ENCODE measurements at regions not wholly inside any gene's neighbourhood (a gene's known extent, or its start where the extent isn't known, plus 50 kb on each side); places are given as distances from the start of the nearest gene placed in this dataset.
"Not testable (repeated sequence)": the region's sequence is repeated elsewhere in the genome, so short reads cannot be mapped to it uniquely, and the experiment has no call there.

- TF ChIP-seq CTCF (IDR thresholded peaks at IDR 0.05): no peak
- Histone ChIP-seq H3K9me3 (ENCODE audit: control insufficient read depth, low read length) (no peaks in the 10 kb centered on the region), H3K4me2 (ENCODE audit: low read length) (no peak overlapping the region), H3K27ac (no peak overlapping the region), H2AFZ (no peak overlapping the region), H3K36me3 (ENCODE audit: control insufficient read depth, insufficient read depth, low read length) (no peaks in the 10 kb centered on the region), H3K79me2 (no peaks in the 10 kb centered on the region), H3K4me3 (ENCODE audit: low read depth, low read length) (no peak overlapping the region), H3K27me3 (ENCODE audit: control insufficient read depth, insufficient read depth, low read length) (no peaks in the 10 kb centered on the region), H3K9ac (no peak overlapping the region), H3K4me1 (no peaks in the 10 kb centered on the region)
Observed at GRCh38 chr3:22862111-22862510, 341.0 kb upstream of the UBE2E2 start.

DNA sequence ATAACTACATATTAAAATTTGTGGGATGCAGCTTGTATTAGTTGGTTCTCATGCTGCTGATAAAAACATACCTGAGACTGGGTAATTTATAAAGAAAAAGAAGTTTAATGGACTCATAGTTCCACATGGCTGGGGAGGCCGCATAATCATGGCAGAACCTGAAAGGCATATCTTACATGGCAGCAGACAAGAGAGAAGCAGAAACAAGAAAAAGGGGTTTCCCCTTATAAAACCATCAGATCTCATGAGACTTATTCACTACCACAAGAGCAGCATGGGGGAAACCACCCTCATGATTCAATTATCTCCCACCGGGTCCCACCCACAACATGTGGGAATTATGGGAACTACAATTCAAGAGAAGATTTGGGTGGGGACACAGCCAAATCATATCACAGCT is 320.3 kb upstream of the UBE2E2 start:
- not testable (repeated sequence) for H3K36me3 ChIP-seq (ENCODE audit: control insufficient read depth, insufficient read depth, low read length); H3K4me3 ChIP-seq (ENCODE audit: low read depth, low read length); H3K9ac ChIP-seq; H3K4me2 ChIP-seq (ENCODE audit: low read length); H3K4me1 ChIP-seq; H2AFZ ChIP-seq; H3K79me2 ChIP-seq; H3K27me3 ChIP-seq (ENCODE audit: control insufficient read depth, insufficient read depth, low read length); H3K9me3 ChIP-seq (ENCODE audit: control insufficient read depth, low read length); H3K27ac ChIP-seq

DNA sequence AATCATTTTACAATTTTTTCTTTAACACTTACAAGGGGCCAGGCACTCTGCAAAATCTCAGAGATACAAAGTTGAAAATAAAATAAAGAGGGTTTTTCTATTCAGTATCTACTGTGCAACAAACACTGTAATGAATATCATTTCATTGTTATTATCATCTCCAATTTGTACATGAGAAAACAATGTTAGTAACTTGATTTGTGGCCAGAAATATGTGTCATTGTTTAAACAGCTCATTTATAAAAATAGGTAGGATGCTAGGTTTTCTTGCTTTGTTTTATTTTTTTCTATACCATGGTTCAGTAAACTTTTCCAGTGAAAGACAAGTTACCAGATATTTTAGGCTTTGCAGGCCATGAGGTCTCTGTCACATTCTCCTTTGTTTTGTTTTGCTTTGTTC is 318.1 kb upstream of the UBE2E2 start:
- H2AFZ ChIP-seq: no peak overlapping the region
- H3K9ac ChIP-seq: no peak overlapping the region
- no peak overlapping the region for H3K4me3 ChIP-seq (ENCODE audit: low read depth, low read length)
- H3K27me3 ChIP-seq (ENCODE audit: control insufficient read depth, insufficient read depth, low read length): no peaks in the 10 kb centered on the region
- no peaks in the 10 kb centered on the region for H3K4me1 ChIP-seq
- no peak overlapping the region for H3K27ac ChIP-seq
- no peaks in the 10 kb centered on the region for H3K79me2 ChIP-seq
- no peaks in the 10 kb centered on the region for H3K9me3 ChIP-seq (ENCODE audit: control insufficient read depth, low read length)
- H3K4me2 ChIP-seq (ENCODE audit: low read length): no peak overlapping the region
- no peaks in the 10 kb centered on the region for H3K36me3 ChIP-seq (ENCODE audit: control insufficient read depth, insufficient read depth, low read length)
- no peak for TF ChIP-seq CTCF (IDR thresholded peaks at IDR 0.05)

DNA sequence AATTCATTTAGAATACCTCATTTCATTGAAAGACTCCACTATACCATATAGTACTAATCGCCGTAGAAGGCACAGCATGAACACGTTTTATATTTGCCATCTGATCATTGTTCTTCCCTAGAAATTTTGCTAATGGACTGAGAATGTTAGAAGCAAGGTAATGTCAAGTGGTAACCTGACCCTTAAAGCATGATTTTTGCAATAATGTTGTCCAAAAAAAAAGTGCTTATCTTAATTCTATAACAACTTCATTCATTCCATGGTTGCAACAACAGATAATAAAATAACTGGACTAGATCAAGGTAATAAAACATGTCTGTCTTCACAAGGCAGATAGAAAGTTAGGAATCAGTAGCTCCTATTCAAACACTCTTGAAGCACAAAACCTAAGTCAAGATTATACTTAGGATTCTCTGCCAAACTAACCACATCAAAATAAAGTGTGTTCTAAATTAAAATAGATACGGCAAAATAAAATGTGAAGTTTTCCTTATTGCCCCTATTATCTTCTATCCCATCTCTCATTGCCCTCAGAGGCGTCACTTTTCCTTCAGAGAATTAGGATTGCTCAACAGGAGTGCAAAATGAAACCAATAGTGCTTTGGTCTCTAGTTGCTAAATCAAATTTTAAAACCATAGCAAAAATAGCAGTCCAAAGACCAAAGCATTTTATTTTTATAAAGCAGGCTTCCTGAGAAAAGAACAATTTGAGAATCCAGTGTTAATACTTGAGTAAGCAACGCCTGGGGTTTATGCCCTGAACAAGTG is 317.4 kb upstream of the UBE2E2 start:
- H3K4me1 ChIP-seq: no peaks in the 10 kb centered on the region
- TF ChIP-seq CTCF (IDR thresholded peaks at IDR 0.05): no peak
- H3K27ac ChIP-seq: no peak overlapping the region

DNA sequence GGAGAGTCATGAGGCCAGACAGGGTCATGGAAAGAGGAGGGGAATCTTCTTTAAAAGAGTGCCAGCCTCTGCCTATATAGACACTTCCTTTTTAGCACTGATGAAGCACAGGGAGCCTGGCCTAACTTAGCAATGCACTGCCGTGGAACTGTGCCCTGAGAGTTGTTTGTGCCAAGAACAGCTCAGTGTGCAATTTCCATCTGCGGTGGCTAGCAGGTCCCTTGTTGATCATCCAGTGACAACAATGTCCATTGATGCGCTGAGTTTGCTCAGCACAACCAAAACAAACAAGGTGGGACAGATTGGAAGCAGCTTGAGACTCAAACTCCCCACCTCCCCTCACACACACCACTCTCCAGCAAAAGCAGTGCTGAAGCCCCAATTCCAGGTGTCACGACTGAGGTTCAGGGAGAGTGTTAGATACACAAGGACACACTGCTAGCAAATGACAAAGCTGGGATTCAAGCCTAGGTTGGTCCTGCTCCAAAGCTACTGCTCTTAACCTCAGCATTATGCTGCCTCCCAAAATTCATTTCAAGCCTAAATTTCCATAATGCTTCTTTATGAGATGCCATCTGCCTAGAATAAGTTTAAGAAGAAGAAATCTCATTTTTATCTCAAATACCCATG is 316.6 kb upstream of the UBE2E2 start:
- no peak for TF ChIP-seq CTCF (IDR thresholded peaks at IDR 0.05)
- no peaks in the 10 kb centered on the region for H3K9me3 ChIP-seq (ENCODE audit: control insufficient read depth, low read length)
- no peak overlapping the region for H3K4me3 ChIP-seq (ENCODE audit: low read depth, low read length)
- H3K4me2 ChIP-seq (ENCODE audit: low read length): no peak overlapping the region
- no peak overlapping the region for H3K9ac ChIP-seq
- no peak overlapping the region for H2AFZ ChIP-seq
- no peaks in the 10 kb centered on the region for H3K4me1 ChIP-seq
- no peaks in the 10 kb centered on the region for H3K36me3 ChIP-seq (ENCODE audit: control insufficient read depth, insufficient read depth, low read length)
- H3K79me2 ChIP-seq: no peaks in the 10 kb centered on the region
- H3K27ac ChIP-seq: no peak overlapping the region
- no peaks in the 10 kb centered on the region for H3K27me3 ChIP-seq (ENCODE audit: control insufficient read depth, insufficient read depth, low read length)

More for the DNA sequence above, 317.4 kb upstream of the UBE2E2 start:
- Histone ChIP-seq H3K79me2 (no peaks in the 10 kb centered on the region), H2AFZ (no peak overlapping the region), H3K27me3 (ENCODE audit: control insufficient read depth, insufficient read depth, low read length) (no peaks in the 10 kb centered on the region), H3K36me3 (ENCODE audit: control insufficient read depth, insufficient read depth, low read length) (no peaks in the 10 kb centered on the region), H3K4me2 (ENCODE audit: low read length) (no peak overlapping the region), H3K9me3 (ENCODE audit: control insufficient read depth, low read length) (no peaks in the 10 kb centered on the region), H3K4me3 (ENCODE audit: low read depth, low read length) (no peak overlapping the region), H3K9ac (no peak overlapping the region)

All from parathyroid adenoma (tissue), 2 donors.